Cardiac muscle cell (in vitro differentiated cells and primary cell): ENCODE measurements at regions not wholly inside any gene's neighbourhood (a gene's known extent, or its start where the extent isn't known, plus 50 kb on each side); places are given as distances from the start of the nearest gene placed in this dataset.

ENCODE experiments used
- DNase-seq, 2 donors: peaks; one replicate each; pipeline versions ENCODE4 v3.0.0 to v3.0.0-alpha.2; 2010 to 2017; ENCODE audit warnings: low read depth in 1 of 2, low spot score in 1 of 2
- H3K27ac ChIP-seq: fragments of 200-600 bp; sonication (generic); 2 replicates; pipeline ENCODE4 v1.5.1; 2016
- H3K27me3 ChIP-seq: fragments of 200-600 bp; sonication (generic); 2 replicates; pipeline ENCODE4 v1.6.0; 2016; ENCODE audit warnings: control low read depth
- H3K36me3 ChIP-seq: fragments of 200-600 bp; sonication (generic); 2 replicates; pipeline ENCODE4 v1.5.1; 2016; ENCODE audit warnings: control low read depth
- H3K4me1 ChIP-seq: fragments of 200-600 bp; sonication (generic); 2 replicates; pipeline ENCODE4 v1.8.1; 2017; ENCODE audit warnings: low read depth, mild to moderate bottlenecking, mixed run types
- H3K4me3 ChIP-seq: fragments of 200-600 bp; sonication (generic); 2 replicates; pipeline ENCODE4 v1.5.1; 2016; ENCODE audit warnings: mild to moderate bottlenecking
- H3K9me3 ChIP-seq: fragments of 200-600 bp; sonication (generic); 2 replicates; pipeline ENCODE4 v1.5.1; 2017; ENCODE audit warnings: low read depth, mild to moderate bottlenecking, control low read depth
- TF ChIP-seq, protein P1 (sequence below): IDR thresholded peaks from 2 replicates; pipeline ENCODE4 v1.5.1; 2012; ENCODE audit warnings: low read depth, mild to moderate bottlenecking, low read length

DNA sequence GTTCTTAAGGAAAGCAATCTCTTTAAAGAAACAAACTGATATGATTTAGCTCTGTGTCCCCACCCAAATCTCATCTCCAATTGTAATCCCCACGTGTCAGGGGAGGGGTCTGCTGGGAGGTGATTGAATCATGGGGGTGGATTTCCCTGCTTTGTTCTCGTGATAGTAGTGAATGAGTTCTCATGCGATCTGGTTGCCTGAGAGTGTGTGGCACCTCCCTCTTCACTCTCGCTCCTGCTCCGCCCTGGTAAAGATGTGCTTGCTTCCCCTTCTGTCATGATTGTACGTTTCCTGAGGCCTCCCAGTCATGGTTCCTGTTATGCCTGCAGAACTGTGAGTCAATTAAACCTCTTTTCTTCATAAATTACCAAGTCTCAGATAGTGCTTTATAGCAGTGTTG lies 412.7 kb upstream of the SMC2 start:
- TF ChIP-seq, protein P1, sequence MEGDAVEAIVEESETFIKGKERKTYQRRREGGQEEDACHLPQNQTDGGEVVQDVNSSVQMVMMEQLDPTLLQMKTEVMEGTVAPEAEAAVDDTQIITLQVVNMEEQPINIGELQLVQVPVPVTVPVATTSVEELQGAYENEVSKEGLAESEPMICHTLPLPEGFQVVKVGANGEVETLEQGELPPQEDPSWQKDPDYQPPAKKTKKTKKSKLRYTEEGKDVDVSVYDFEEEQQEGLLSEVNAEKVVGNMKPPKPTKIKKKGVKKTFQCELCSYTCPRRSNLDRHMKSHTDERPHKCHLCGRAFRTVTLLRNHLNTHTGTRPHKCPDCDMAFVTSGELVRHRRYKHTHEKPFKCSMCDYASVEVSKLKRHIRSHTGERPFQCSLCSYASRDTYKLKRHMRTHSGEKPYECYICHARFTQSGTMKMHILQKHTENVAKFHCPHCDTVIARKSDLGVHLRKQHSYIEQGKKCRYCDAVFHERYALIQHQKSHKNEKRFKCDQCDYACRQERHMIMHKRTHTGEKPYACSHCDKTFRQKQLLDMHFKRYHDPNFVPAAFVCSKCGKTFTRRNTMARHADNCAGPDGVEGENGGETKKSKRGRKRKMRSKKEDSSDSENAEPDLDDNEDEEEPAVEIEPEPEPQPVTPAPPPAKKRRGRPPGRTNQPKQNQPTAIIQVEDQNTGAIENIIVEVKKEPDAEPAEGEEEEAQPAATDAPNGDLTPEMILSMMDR = no peak
- no peaks in the 10 kb centered on the region for H3K9me3 ChIP-seq
- no peaks in the 10 kb centered on the region for H3K27me3 ChIP-seq
- H3K36me3 ChIP-seq = no peaks in the 10 kb centered on the region
- H3K4me1 ChIP-seq = no peaks in the 10 kb centered on the region
- H3K4me3 ChIP-seq = no peak overlapping the region
- no peak for DNase-seq
- H3K27ac ChIP-seq = no peak overlapping the region

DNA sequence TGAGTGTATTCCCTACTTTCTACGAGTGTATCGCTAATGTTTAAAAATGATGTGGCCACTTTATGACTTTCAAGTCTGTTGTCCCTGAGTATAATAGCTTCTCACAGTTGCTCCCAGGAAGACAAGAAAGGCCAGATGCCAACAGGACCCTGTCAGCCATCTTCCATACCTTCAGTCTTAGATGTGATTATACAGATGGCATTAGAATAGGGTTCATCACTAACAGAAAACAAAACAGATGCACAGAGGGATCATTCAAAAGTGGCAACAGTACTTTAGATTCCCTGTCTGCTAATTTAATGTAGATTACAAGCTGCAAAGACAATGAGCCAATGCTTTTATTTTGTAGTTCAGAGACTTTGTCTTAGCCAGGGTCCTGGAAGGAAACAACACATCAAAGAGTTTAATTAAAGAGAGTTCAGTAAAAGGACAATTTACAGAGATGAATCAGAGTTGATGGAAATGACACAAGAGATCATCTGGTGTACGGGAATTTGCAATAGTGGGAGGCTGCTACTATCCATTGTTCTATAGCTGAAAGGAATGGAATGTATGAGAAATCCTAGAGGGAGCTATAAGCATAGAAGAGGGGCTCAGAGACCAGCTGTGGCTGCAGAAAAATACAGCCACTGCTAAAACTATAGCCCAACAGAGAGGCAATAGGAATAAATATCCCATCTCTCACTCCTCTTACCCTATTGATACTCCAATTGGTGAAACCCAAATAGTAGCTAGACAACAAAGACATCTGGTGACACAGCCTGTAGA lies 393.7 kb upstream of the SMC2 start:
- no peak overlapping the region for H3K4me3 ChIP-seq
- no peaks in the 10 kb centered on the region for H3K9me3 ChIP-seq
- TF ChIP-seq, protein P1 = no peak
- H3K27ac ChIP-seq = no peak overlapping the region
- H3K4me1 ChIP-seq = no peaks in the 10 kb centered on the region
- H3K27me3 ChIP-seq = no peaks in the 10 kb centered on the region
- peak in 1 of 2 donors; percentile 7 for DNase-seq
- no peaks in the 10 kb centered on the region for H3K36me3 ChIP-seq

DNA sequence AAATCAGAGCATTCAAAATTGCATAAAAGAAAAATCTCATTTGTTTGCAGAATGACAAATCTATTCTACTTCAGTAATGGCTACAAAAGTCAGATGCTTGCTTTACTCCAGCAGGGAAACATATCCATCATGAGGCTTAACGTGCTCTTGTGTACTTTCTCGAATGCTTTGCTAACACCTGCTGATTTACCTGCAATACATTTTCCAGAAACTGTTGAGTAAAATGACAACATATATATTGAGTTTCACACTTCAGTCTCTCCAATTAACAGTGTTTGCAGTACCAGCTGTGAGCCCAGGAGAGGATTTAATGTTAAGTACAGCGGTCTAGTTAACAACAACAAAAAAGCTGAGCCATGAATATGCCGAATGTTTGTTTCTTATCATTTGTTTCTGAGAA lies 391.5 kb upstream of the SMC2 start:
- H3K27me3 ChIP-seq = no peaks in the 10 kb centered on the region
- no peaks in the 10 kb centered on the region for H3K9me3 ChIP-seq
- no peak for DNase-seq
- H3K4me3 ChIP-seq = no peak overlapping the region
- no peak overlapping the region for H3K27ac ChIP-seq
- TF ChIP-seq, protein P1 = no peak
- H3K36me3 ChIP-seq = no peaks in the 10 kb centered on the region
- no peaks in the 10 kb centered on the region for H3K4me1 ChIP-seq

DNA sequence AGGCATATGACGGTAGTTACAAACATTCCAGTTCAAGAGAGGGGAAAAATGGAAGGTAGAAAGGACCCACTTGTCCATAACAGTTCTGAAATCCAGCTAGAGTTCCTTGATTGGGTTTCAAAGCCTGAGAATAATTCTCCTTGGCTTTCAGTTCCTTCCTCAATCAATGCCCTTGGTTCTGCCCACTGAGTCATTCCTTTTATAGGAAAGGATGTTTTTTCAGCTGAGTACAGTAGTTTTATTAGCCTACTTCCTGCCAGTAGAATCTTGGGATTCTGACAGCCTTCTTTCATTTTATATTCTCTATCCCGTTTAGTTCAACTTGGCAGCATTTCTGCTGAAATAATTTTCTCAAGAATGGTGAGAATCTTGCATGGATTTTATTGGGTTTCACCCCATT lies 386.9 kb upstream of the SMC2 start:
- no peak for DNase-seq
- no peak overlapping the region for H3K27ac ChIP-seq
- no peaks in the 10 kb centered on the region for H3K9me3 ChIP-seq
- no peaks in the 10 kb centered on the region for H3K36me3 ChIP-seq
- H3K4me3 ChIP-seq = no peak overlapping the region
- H3K27me3 ChIP-seq = no peaks in the 10 kb centered on the region
- H3K4me1 ChIP-seq = no peaks in the 10 kb centered on the region
- TF ChIP-seq, protein P1 = no peak

DNA sequence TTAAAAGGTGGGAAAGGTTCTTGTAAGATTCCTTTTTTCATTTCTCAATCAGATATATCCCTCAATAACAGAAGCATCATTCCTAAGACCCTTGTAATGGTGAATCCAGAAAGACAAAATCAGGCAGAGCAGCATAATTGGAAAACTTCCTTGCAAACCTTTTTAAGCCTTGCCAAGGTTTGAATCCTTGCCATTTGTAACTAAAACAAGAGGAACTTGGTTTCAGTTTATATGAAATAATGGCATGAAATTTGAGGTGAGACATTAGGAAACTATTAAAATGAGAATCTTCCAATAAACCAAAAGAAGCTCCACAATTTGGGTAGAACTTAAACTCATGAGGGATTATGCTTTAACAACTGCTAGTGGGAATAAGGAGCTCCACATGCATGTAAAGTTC lies 384.7 kb upstream of the SMC2 start:
- no peak overlapping the region for H3K27ac ChIP-seq
- H3K27me3 ChIP-seq = no peaks in the 10 kb centered on the region
- DNase-seq = no peak
- no peaks in the 10 kb centered on the region for H3K4me1 ChIP-seq
- TF ChIP-seq, protein P1 = no peak
- no peaks in the 10 kb centered on the region for H3K36me3 ChIP-seq
- no peak overlapping the region for H3K4me3 ChIP-seq
- H3K9me3 ChIP-seq = no peaks in the 10 kb centered on the region
